Naive thymus-derived CD8-positive, alpha-beta T cell (primary cell): ENCODE measurements at regions not wholly inside any gene's neighbourhood (a gene's known extent, or its start where the extent isn't known, plus 50 kb on each side); places are given as distances from the start of the nearest gene placed in this dataset.

Source experiments
- ATAC-seq, 2 donors: fragments of 150-1000 bp; cut with Tn5 transposase in 1 of 2; sonication (Bioruptor Pico), chemical (Tn5 transposase) in 1 of 2; 1 replicate in 1 of 2; 2 replicates in 1 of 2; pipeline ENCODE4 v1.10.0; 2021; ENCODE audit warnings: mild to moderate bottlenecking in 2 of 2, moderate library complexity in 2 of 2
- POLR2A ChIA-PET: fragments of 350-600 bp; sonication (Branson Sonifier 250); formaldehyde crosslinking; loops from one replicate; lab custom pipeline; 2021; ENCODE audit warnings: antibody characterized with exemption; lab: Charles Lee
- DNase-seq, 10 donors: peaks; one replicate each; pipeline versions ENCODE4 v3.0.0 to v3.0.0-alpha.2; 2020 to 2022
- H3K27ac Mint-ChIP-seq, 10 donors: one replicate each; pipeline ENCODE4 v1.8.0; 2020 to 2022; ENCODE audit warnings: mild to moderate bottlenecking in 10 of 10, mixed read lengths in 10 of 10, moderate library complexity in 4 of 10, inconsistent platforms in 1 of 10
- H3K27me3 Mint-ChIP-seq, 5 donors: one replicate each; pipeline ENCODE4 v1.8.0; 2021 to 2022; ENCODE audit warnings: mixed read lengths in 5 of 5
- H3K36me3 Mint-ChIP-seq, 3 donors: one replicate each; pipeline ENCODE4 v1.8.0; 2020 to 2022; ENCODE audit warnings: mixed read lengths in 3 of 3, mild to moderate bottlenecking in 2 of 3, inconsistent platforms in 1 of 3
- H3K4me1 Mint-ChIP-seq, 4 donors: one replicate each; pipeline ENCODE4 v1.8.0; 2021 to 2022; ENCODE audit warnings: mixed read lengths in 4 of 4
- H3K4me3 Mint-ChIP-seq, 10 donors: one replicate each; pipeline ENCODE4 v1.8.0; 2020 to 2022; ENCODE audit warnings: mild to moderate bottlenecking in 10 of 10, mixed read lengths in 10 of 10, moderate library complexity in 6 of 10, inconsistent platforms in 1 of 10
- H3K9me3 Mint-ChIP-seq, 9 donors: one replicate each; pipeline ENCODE4 v1.8.0; 2020 to 2022; ENCODE audit warnings: mixed read lengths in 9 of 9, mild to moderate bottlenecking in 3 of 9, inconsistent platforms in 1 of 9, moderate library complexity in 1 of 9

GRCh38 chr2:234272069-234272850, 221.8 kb downstream of the SPP2 start:
- POLR2A ChIA-PET: interaction anchor here (0.7 kb wide), 1 partner anchor 152 kb away, joined by 3 read pairs; no protein-coding TSS in a partner anchor
- peaks cover 18 to 56% (median 52%) of the 10 kb centered on the region in 4 donors for H3K4me1 Mint-ChIP-seq
- H3K27ac Mint-ChIP-seq: peak overlapping the region in 8 of 10 donors; percentile 2 to 66 (median 40)
- no peaks in the 10 kb centered on the region for H3K27me3 Mint-ChIP-seq
- H3K9me3 Mint-ChIP-seq: peaks cover 0 to 3% (median 0%) of the 10 kb centered on the region in 9 donors
- H3K4me3 Mint-ChIP-seq: peak overlapping the region in 2 of 10 donors; percentile 33 to 52
- no peaks in the 10 kb centered on the region for H3K36me3 Mint-ChIP-seq
- ATAC-seq (peak; percentile 58 to 68), DNase-seq (no peak)

- ATAC-seq (no peak), DNase-seq (no peak)
- Mint-ChIP-seq H3K36me3 (no peaks in the 10 kb centered on the region), H3K4me3 (no peak overlapping the region), H3K27ac (peak overlapping the region in 1 of 10 donors; percentile 26), H3K4me1 (peaks cover 18 to 59% (median 53%) of the 10 kb centered on the region in 4 donors), H3K9me3 (peaks cover 0 to 3% (median 0%) of the 10 kb centered on the region in 9 donors), H3K27me3 (no peaks in the 10 kb centered on the region)
- POLR2A ChIA-PET: no interaction called here
Observed at GRCh38 chr2:234271338-234271737, 220.8 kb downstream of the SPP2 start.

GRCh38 chr2:234269769-234270204, 219.3 kb downstream of the SPP2 start:
- DNase-seq: no peak
- peaks cover 18 to 59% (median 46%) of the 10 kb centered on the region in 4 donors for H3K4me1 Mint-ChIP-seq

GRCh38 chr2:234267534-234267933, 217.0 kb downstream of the SPP2 start:
- no peak overlapping the region for H3K4me3 Mint-ChIP-seq
- no peak overlapping the region for H3K27ac Mint-ChIP-seq
- DNase-seq (no peak), ATAC-seq (no peak)
- no peaks in the 10 kb centered on the region for H3K9me3 Mint-ChIP-seq
- H3K36me3 Mint-ChIP-seq: no peaks in the 10 kb centered on the region
- POLR2A ChIA-PET: no interaction called here
- H3K4me1 Mint-ChIP-seq: peaks cover 9 to 38% (median 25%) of the 10 kb centered on the region in 4 donors
- peaks cover 0 to 2% (median 0%) of the 10 kb centered on the region in 5 donors for H3K27me3 Mint-ChIP-seq

More at GRCh38 chr2:234269769-234270204, 219.3 kb downstream of the SPP2 start:
- no peak for ATAC-seq
- Mint-ChIP-seq H3K27me3 (peaks cover 0 to 2% (median 0%) of the 10 kb centered on the region in 5 donors), H3K9me3 (peaks cover 0 to 3% (median 0%) of the 10 kb centered on the region in 9 donors), H3K27ac (peak overlapping the region in 1 of 10 donors; percentile 41), H3K36me3 (no peaks in the 10 kb centered on the region), H3K4me3 (no peak overlapping the region)
- POLR2A ChIA-PET: interaction anchor here (1.3 kb wide), 1 partner anchor 10 kb away, joined by 4 read pairs; no protein-coding TSS in a partner anchor

- no peak for DNase-seq
- H3K4me3 Mint-ChIP-seq: no peak overlapping the region
- peak overlapping the region in 1 of 10 donors; percentile 8 for H3K27ac Mint-ChIP-seq
- POLR2A ChIA-PET: no interaction called here
- no peak for ATAC-seq
- H3K36me3 Mint-ChIP-seq: no peaks in the 10 kb centered on the region
- H3K27me3 Mint-ChIP-seq: peaks cover 0 to 2% (median 0%) of the 10 kb centered on the region in 5 donors
- peaks cover 5 to 33% (median 20%) of the 10 kb centered on the region in 4 donors for H3K4me1 Mint-ChIP-seq
- H3K9me3 Mint-ChIP-seq: no peaks in the 10 kb centered on the region
Observed at GRCh38 chr2:234266952-234267351, 216.4 kb downstream of the SPP2 start.

GRCh38 chr2:234265206-234265605, 214.7 kb downstream of the SPP2 start:
- Mint-ChIP-seq H3K36me3 (no peaks in the 10 kb centered on the region), H3K4me3 (no peak overlapping the region), H3K4me1 (peaks cover 5 to 16% (median 13%) of the 10 kb centered on the region in 4 donors), H3K27ac (no peak overlapping the region), H3K9me3 (no peaks in the 10 kb centered on the region), H3K27me3 (peaks cover 0 to 2% (median 0%) of the 10 kb centered on the region in 5 donors)
- no peak for DNase-seq
- no peak for ATAC-seq
- POLR2A ChIA-PET: no interaction called here

GRCh38 chr2:234261736-234262135, 211.2 kb downstream of the SPP2 start:
- DNase-seq (no peak), ATAC-seq (no peak)
- H3K27me3 Mint-ChIP-seq: peaks cover 0 to 2% (median 0%) of the 10 kb centered on the region in 5 donors
- H3K9me3 Mint-ChIP-seq: no peaks in the 10 kb centered on the region
- H3K36me3 Mint-ChIP-seq: no peaks in the 10 kb centered on the region
- H3K27ac Mint-ChIP-seq: peak overlapping the region in 1 of 10 donors; percentile 15
- POLR2A ChIA-PET: no interaction called here
- peaks cover 0 to 6% (median 3%) of the 10 kb centered on the region in 4 donors for H3K4me1 Mint-ChIP-seq
- H3K4me3 Mint-ChIP-seq: no peak overlapping the region

- no peak for ATAC-seq
- Mint-ChIP-seq H3K36me3 (no peaks in the 10 kb centered on the region), H3K4me1 (peaks cover 0 to 9% (median 7%) of the 10 kb centered on the region in 4 donors), H3K27me3 (no peaks in the 10 kb centered on the region), H3K9me3 (no peaks in the 10 kb centered on the region), H3K27ac (peak overlapping the region in 1 of 10 donors; percentile 40), H3K4me3 (peak overlapping the region in 1 of 10 donors; percentile 41)
- POLR2A ChIA-PET: no interaction called here
- no peak for DNase-seq
Observed at GRCh38 chr2:234259440-234259839, 208.9 kb downstream of the SPP2 start.

- peak overlapping the region in 1 of 10 donors; percentile 47 for H3K27ac Mint-ChIP-seq
- H3K9me3 Mint-ChIP-seq: no peaks in the 10 kb centered on the region
Observed at GRCh38 chr2:234258562-234259141, 208.2 kb downstream of the SPP2 start.

GRCh38 chr2:234257859-234258561, 207.5 kb downstream of the SPP2 start:
- POLR2A ChIA-PET: interaction anchor here (0.9 kb wide), 1 partner anchor 39 kb away, joined by 3 read pairs; no protein-coding TSS in a partner anchor
- Mint-ChIP-seq H3K36me3 (no peaks in the 10 kb centered on the region), H3K27me3 (no peaks in the 10 kb centered on the region), H3K9me3 (no peaks in the 10 kb centered on the region), H3K4me1 (peaks cover 0 to 9% (median 7%) of the 10 kb centered on the region in 4 donors), H3K27ac (peak overlapping the region in 2 of 10 donors; percentile 16 to 59), H3K4me3 (no peak overlapping the region)
- no peak for DNase-seq
- ATAC-seq: no peak

More at GRCh38 chr2:234258562-234259141, 208.2 kb downstream of the SPP2 start:
- Mint-ChIP-seq H3K27me3 (no peaks in the 10 kb centered on the region), H3K4me3 (no peak overlapping the region), H3K36me3 (no peaks in the 10 kb centered on the region), H3K4me1 (peaks cover 0 to 9% (median 7%) of the 10 kb centered on the region in 4 donors)
- POLR2A ChIA-PET: interaction anchor here (0.9 kb wide), 1 partner anchor 40 kb away, joined by 3 read pairs; no protein-coding TSS in a partner anchor
- no peak for DNase-seq
- no peak for ATAC-seq

GRCh38 chr2:234256516-234256915, 206.0 kb downstream of the SPP2 start:
- H3K9me3 Mint-ChIP-seq: no peaks in the 10 kb centered on the region
- no peak overlapping the region for H3K27ac Mint-ChIP-seq
- no peak overlapping the region for H3K4me3 Mint-ChIP-seq
- ATAC-seq: no peak
- H3K36me3 Mint-ChIP-seq: no peaks in the 10 kb centered on the region
- peaks cover 0 to 3% (median 0%) of the 10 kb centered on the region in 5 donors for H3K27me3 Mint-ChIP-seq
- no peak for DNase-seq
- POLR2A ChIA-PET: no interaction called here
- H3K4me1 Mint-ChIP-seq: peaks cover 0 to 9% (median 7%) of the 10 kb centered on the region in 4 donors
